GM19238 (cell line): ENCODE measurements at regions not wholly inside any gene's neighbourhood (a gene's known extent, or its start where the extent isn't known, plus 50 kb on each side); places are given as distances from the start of the nearest gene placed in this dataset.
"Not testable (repeated sequence)": the region's sequence is repeated elsewhere in the genome, so short reads cannot be mapped to it uniquely, and the experiment has no call there.

Experiments used
- DNase-seq: peaks from one replicate; pipeline ENCODE4 v3.0.0; 2011; ENCODE audit warnings: low spot score; ENCODE audit not compliant: insufficient read length

DNA sequence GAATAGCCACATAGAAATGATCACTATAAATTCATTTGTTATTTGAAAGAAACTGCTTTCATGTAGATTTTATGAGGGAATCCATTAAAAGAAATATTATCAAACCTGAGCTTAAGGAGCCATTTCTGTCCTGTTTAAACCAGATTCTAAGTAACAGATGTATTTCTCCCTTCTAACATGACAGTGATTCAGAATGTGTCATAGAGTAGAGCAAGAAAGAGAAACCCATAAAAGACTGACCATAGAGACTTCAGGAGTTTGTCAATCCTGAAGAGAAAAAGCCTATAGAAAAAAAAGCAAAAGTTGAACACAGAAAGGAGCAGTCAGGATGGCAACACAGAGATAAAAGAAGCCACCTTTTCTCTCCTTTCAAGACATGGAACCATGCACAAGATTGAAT, 390.6 kb downstream of the PRIM2 start:
- DNase-seq, result not testable (repeated sequence)

DNA sequence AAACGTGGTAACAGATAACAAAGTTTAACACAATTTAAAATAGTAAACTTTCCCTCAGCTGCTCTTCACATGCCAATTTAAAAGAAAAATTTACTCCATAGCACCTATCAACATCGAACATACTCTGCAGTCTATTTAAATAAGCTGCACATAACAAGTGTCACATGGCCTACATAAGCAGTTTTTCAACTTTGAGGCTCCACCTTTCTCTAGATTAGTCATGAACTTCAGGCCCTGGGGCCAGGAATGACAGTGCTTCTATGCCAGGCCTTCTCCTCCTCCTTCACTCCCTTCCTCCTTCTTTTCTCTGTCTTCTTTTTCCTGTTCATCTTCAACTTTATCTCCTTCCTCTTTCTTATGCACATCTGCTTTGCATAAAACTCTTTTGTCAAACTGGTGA, 405.1 kb downstream of the PRIM2 start:
- not testable (repeated sequence) for DNase-seq

DNA sequence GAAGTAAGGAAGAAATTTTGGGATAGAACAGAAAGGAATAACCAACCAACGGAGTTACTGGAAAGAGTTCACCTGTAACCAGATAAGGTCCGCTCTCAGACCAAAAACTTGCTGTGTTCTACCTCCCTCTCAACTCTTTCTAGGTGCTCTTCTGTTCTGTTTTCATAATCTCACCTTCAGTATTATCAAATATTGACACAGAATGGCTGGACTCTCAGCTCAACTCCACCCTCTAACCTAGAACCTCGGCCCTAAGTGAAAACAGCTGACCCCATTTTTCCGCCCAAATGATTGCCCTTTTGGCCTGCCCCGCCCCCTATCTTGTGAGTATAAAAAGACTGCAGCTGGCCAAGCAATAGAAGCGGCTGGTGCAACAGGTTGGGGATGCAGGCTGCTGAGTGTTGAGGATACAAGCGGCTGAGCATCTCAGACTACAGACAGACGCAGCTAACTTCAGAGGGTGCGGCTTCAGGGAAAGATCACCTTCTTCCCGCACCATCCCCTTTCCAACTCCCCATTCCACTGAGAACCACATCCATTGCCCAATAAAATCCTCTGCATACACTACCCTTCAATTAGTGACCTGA, 406.5 kb downstream of the PRIM2 start:
- DNase-seq, result not testable (repeated sequence)

GRCh38 chr6:57729407-57729806, 412.0 kb downstream of the PRIM2 start:
- not testable (repeated sequence) for DNase-seq

DNA sequence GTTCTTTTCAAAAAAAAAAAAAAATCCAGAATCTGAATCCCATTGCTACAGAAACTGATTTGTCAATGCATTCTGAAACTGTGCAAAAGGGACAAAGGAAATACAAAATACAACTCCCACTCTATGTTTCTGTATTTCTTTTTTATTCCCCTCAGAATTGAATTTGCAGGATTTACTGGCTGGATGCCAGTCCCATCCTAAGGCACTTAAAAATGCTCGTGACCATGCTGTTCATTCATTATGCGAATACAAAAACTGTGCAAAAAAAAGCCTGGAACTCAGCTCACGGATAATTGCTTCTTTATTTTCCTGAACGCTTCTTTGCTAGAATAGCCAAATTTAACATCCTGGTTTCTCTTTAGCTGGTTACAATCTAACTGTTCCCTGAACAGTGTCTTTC, 413.3 kb downstream of the PRIM2 start:
- not testable (repeated sequence) for DNase-seq

GRCh38 chr6:57747716-57748115, 430.3 kb downstream of the PRIM2 start:
- DNase-seq, result not testable (repeated sequence)

- DNase-seq, result not testable (repeated sequence)
These were observed 442.4 kb downstream of the PRIM2 start for GRCh38 chr6:57759850-57760249.

- DNase-seq, result not testable (repeated sequence)
These were observed 475.4 kb downstream of the PRIM2 start for GRCh38 chr6:57792720-57793397.

DNA sequence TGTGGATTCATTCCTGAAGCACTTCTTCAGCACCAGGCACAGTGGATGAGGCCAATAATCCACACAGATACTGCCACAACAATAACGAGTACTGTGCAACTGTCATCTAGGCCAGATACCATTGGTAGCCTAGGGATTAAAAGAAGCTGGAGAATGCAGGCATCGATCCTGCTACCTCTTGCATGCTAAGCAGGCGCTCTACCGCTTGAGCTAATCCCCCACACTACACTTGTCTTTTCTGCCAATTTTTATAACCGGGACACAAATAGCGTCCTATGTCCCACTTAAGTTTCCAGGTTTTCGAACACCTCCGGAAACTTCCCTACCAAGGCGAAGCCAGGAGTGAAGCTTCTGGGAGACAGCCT, 475.9 kb downstream of the PRIM2 start:
- DNase-seq, result not testable (repeated sequence)

GRCh38 chr6:57799703-57800479, 482.5 kb downstream of the PRIM2 start:
- DNase-seq, result not testable (repeated sequence)

DNA sequence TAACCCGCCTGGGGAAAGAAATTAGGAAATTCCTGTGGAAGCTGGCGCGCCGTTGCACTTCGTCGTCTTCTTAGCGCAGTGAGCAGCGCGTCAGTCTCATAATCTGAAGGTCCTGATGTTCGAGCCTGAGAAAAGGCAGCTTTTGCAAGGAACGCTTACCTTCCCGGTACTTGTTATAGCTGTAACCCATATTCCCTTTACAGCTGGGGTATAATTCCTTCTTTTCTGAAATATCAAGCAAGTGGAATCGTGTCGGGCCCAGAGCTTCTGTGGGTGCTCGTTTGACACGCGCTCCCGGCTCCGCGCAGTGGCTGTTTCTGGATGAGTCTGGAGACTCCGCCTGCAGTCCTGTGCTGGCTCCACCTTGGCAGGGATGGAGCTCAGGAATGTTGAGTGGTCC, 491.2 kb downstream of the PRIM2 start:
- not testable (repeated sequence) for DNase-seq

DNA sequence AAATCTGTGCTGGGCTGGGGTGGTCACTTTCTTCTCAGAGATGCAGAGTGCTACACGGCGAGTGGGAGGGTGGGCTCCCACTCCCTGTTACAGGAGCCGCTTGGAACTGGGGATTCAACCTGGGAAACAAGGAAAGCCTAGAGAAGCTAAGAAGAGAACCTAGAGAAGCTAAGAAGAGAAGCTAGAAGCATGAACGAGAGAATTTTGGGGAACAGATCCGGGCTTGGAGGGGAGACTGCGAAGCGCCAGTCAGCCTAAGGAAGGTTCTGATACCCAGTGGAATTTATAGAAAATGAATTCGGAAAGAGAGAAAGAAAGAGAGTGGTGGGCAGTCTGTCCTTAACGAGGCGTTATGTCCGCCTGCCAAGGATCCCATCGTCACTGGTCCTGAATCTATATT, 492.0 kb downstream of the PRIM2 start:
- DNase-seq, result not testable (repeated sequence)

- DNase-seq, result not testable (repeated sequence)
These were observed 496.0 kb downstream of the PRIM2 start for GRCh38 chr6:57813271-57814075.

GRCh38 chr6:57815826-57816225, 498.4 kb downstream of the PRIM2 start:
- not testable (repeated sequence) for DNase-seq

DNA sequence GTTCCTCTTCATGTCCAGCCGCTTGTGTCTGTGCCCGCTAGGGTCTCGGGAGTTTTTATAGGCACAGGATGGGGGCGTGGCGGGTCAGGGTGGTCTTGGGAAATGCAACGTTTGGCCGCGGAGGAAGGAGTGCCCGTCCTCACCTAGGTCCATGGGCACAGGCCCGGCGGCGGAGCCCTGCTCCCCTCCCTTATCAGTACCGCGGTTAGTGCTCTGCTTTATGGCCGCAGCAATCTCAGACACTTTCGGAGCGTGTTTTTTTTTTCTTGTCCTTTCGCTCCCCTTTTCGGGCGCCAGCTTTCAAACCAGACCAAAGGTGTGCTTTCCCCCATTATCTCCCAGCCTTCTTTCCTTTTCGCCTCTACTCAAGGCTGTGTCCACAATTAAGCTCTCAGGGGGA, 503.9 kb downstream of the PRIM2 start:
- DNase-seq, result not testable (repeated sequence)

DNA sequence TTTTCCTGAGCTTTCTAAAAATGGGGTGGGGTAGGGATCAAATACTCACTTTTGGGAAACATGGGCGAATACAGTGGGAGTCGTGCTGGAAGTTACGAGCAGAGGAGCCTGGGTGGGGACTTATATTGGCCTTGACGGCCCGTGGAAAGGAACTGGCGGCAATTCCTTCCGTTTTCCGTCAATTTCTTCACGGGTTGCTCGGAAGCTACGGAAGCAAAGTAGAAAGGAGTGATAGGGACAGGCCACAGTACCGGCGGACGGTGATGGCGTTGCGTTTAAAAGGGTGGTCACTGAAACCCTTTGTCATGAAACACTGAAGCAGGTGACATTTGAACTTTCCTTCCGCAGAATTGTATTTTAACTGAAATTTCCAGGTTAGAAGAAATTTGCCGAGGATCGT, 505.0 kb downstream of the PRIM2 start:
- not testable (repeated sequence) for DNase-seq

DNA sequence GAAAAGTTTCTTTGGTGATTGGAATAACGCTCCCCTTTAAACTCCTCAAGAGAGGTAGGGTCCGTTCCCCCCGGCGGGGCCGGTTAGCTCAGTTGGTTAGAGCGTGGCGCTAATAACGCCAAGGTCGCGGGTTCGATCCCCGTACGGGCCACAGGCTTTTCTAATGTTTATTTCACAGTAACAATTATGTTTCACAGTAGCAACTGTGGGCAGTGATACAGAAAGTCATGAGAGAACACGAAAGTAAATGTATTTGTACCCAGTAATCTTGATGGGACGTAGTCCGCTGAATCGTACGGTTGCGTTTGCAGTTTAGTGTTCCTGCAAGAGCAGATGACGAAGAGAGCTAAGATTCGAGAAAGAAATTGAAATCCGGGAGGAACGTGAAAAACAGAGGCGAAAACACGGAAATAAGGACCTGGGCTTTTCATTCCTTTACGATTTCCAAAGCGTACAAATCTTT, 505.5 kb downstream of the PRIM2 start:
- DNase-seq, result no peak

DNA sequence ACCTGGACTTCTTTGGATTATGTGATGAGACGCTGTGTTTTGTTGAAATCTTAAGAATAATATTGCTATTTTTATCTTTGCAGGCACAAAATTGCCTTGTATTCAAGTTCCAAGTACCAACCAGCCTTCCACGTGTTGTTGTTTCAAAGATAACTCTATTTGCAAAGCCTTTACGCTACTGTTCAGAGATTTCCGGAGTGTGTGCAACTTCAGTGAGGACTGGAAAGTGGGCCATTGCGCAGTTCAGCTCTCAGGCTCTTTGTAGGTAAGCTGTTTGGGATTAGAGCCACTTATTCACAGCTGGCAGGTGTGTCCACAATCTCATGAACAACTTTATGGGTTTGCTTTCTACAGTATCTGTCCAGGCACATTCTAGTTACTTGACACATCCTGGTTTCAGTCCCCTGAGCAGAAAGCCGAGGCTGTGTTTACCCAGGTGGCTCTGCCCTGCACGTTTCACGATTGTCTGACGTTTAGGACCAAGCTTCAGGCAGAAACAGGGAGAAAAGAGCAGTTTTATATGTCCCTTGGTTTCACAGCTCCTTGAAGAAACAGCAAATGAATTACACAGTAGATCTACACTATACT, 520.3 kb downstream of the PRIM2 start:
- not testable (repeated sequence) for DNase-seq

GRCh38 chr6:57841551-57841950, 524.1 kb downstream of the PRIM2 start:
- DNase-seq, result not testable (repeated sequence)

GRCh38 chr6:57853745-57854407, 536.4 kb downstream of the PRIM2 start:
- DNase-seq, result not testable (repeated sequence)
